ENCODE measurements at regions not wholly inside any gene's neighbourhood (a gene's known extent, or its start where the extent isn't known, plus 50 kb on each side); places are given as distances from the start of the nearest gene placed in this dataset.

DNA sequence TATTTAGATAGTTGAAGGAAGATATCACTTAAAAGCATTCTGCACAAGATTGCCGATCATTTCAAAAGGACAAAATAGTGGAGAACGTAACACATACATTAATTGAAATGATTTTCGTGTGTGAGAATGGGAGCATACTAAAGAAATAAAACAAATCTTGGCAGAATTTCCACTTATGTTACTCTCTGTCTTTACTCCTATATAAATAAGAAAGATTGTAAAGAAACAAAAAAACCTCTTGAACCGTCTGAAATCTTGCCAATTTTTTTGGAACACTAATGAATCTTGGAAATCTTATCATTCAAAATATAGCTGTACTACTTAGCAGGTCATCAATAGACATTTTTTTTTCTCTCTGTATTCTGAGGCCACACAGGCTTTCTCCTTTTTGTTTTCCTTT, 528.8 kb upstream of the NCAM2 start:
- RAD21 ChIA-PET (ENCODE audit: low non-redundant PET in 1 of 2, low total read pairs in 2 of 2, uncharacterized antibody in 2 of 2, unreplicated experiment in 2 of 2), result no interaction called here
- peaks cover 0 to 16% of the 10 kb centered on the region in 2 experiments; a peak in 2 of 4 replicates for H3K9me3 ChIP-seq (ENCODE audit: control insufficient read depth in 1 of 2, insufficient read depth in 1 of 2, low read depth in 1 of 2, low read length in 2 of 2)

More for the DNA sequence above, 528.8 kb upstream of the NCAM2 start:
- no peaks in the 10 kb centered on the region for H3K9me2 ChIP-seq (ENCODE audit: insufficient read depth)
- TF ChIP-seq, protein P1, sequence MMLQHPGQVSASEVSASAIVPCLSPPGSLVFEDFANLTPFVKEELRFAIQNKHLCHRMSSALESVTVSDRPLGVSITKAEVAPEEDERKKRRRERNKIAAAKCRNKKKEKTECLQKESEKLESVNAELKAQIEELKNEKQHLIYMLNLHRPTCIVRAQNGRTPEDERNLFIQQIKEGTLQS (IDR thresholded peaks at IDR 0.05), result no peak
- TF ChIP-seq, protein P2, sequence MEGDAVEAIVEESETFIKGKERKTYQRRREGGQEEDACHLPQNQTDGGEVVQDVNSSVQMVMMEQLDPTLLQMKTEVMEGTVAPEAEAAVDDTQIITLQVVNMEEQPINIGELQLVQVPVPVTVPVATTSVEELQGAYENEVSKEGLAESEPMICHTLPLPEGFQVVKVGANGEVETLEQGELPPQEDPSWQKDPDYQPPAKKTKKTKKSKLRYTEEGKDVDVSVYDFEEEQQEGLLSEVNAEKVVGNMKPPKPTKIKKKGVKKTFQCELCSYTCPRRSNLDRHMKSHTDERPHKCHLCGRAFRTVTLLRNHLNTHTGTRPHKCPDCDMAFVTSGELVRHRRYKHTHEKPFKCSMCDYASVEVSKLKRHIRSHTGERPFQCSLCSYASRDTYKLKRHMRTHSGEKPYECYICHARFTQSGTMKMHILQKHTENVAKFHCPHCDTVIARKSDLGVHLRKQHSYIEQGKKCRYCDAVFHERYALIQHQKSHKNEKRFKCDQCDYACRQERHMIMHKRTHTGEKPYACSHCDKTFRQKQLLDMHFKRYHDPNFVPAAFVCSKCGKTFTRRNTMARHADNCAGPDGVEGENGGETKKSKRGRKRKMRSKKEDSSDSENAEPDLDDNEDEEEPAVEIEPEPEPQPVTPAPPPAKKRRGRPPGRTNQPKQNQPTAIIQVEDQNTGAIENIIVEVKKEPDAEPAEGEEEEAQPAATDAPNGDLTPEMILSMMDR (IDR thresholded peaks at IDR 0.05 in 2 of 3, conservative IDR thresholded peaks at IDR 0.05 in 1 of 3; ENCODE audit: borderline replicate concordance in 1 of 3, insufficient read depth in 1 of 3, low read depth in 2 of 3, low read length in 2 of 3), result no peak
- TF ChIP-seq FOSL1 (IDR thresholded peaks at IDR 0.05; ENCODE audit: low read depth), result no peak
- TF ChIP-seq POLR2A (IDR thresholded peaks at IDR 0.05; ENCODE audit: borderline replicate concordance, extremely low read depth, insufficient read depth, insufficient read length), result no peak
- no peak for TF ChIP-seq ZNF274 (IDR thresholded peaks at IDR 0.05; ENCODE audit: low read depth, low read length)
- TF ChIP-seq, protein P3, sequence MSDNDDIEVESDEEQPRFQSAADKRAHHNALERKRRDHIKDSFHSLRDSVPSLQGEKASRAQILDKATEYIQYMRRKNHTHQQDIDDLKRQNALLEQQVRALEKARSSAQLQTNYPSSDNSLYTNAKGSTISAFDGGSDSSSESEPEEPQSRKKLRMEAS (IDR thresholded peaks at IDR 0.05), result no peak
- no peak for TF ChIP-seq EGR1 (IDR thresholded peaks at IDR 0.05; ENCODE audit: low read depth)
- TF ChIP-seq EZH2 (IDR thresholded peaks at IDR 0.05), result no peak
- no peak for TF ChIP-seq POLR2AphosphoS5 (IDR thresholded peaks at IDR 0.05; ENCODE audit: low read depth, low read length)
- no peak for TF ChIP-seq YY1 (IDR thresholded peaks at IDR 0.05; ENCODE audit: extremely low read depth, insufficient replicate concordance, low read depth, low read length)
- no peak for TF ChIP-seq RAD21 (IDR thresholded peaks at IDR 0.05; ENCODE audit: low read depth)
- TF ChIP-seq, protein P4, sequence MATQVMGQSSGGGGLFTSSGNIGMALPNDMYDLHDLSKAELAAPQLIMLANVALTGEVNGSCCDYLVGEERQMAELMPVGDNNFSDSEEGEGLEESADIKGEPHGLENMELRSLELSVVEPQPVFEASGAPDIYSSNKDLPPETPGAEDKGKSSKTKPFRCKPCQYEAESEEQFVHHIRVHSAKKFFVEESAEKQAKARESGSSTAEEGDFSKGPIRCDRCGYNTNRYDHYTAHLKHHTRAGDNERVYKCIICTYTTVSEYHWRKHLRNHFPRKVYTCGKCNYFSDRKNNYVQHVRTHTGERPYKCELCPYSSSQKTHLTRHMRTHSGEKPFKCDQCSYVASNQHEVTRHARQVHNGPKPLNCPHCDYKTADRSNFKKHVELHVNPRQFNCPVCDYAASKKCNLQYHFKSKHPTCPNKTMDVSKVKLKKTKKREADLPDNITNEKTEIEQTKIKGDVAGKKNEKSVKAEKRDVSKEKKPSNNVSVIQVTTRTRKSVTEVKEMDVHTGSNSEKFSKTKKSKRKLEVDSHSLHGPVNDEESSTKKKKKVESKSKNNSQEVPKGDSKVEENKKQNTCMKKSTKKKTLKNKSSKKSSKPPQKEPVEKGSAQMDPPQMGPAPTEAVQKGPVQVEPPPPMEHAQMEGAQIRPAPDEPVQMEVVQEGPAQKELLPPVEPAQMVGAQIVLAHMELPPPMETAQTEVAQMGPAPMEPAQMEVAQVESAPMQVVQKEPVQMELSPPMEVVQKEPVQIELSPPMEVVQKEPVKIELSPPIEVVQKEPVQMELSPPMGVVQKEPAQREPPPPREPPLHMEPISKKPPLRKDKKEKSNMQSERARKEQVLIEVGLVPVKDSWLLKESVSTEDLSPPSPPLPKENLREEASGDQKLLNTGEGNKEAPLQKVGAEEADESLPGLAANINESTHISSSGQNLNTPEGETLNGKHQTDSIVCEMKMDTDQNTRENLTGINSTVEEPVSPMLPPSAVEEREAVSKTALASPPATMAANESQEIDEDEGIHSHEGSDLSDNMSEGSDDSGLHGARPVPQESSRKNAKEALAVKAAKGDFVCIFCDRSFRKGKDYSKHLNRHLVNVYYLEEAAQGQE (IDR thresholded peaks at IDR 0.05; ENCODE audit: low read depth), result no peak
- no peak for TF ChIP-seq ELF1 (IDR thresholded peaks at IDR 0.05; ENCODE audit: borderline replicate concordance, low read depth)
- no peak for TF ChIP-seq ZFX (IDR thresholded peaks at IDR 0.05)
- TF ChIP-seq EZH2phosphoT487 (IDR thresholded peaks at IDR 0.05; ENCODE audit: borderline replicate concordance), result no peak
- TF ChIP-seq, protein P5, sequence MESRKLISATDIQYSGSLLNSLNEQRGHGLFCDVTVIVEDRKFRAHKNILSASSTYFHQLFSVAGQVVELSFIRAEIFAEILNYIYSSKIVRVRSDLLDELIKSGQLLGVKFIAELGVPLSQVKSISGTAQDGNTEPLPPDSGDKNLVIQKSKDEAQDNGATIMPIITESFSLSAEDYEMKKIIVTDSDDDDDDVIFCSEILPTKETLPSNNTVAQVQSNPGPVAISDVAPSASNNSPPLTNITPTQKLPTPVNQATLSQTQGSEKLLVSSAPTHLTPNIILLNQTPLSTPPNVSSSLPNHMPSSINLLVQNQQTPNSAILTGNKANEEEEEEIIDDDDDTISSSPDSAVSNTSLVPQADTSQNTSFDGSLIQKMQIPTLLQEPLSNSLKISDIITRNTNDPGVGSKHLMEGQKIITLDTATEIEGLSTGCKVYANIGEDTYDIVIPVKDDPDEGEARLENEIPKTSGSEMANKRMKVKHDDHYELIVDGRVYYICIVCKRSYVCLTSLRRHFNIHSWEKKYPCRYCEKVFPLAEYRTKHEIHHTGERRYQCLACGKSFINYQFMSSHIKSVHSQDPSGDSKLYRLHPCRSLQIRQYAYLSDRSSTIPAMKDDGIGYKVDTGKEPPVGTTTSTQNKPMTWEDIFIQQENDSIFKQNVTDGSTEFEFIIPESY (IDR thresholded peaks at IDR 0.05; ENCODE audit: extremely low read depth, insufficient replicate concordance, low read length), result no peak
- H3K4me1 ChIP-seq (ENCODE audit: control insufficient read depth in 1 of 2, insufficient read depth in 2 of 2, low read length in 2 of 2), result no peaks in the 10 kb centered on the region
- H3K27ac ChIP-seq (ENCODE audit: low read depth, low read length), result no peak overlapping the region
- DNase-seq (ENCODE audit: low read depth, low spot score), result no peak
- H3K36me3 ChIP-seq (ENCODE audit: control insufficient read depth in 1 of 2, insufficient read depth in 2 of 2, low read length in 2 of 2), result no peaks in the 10 kb centered on the region
- BruUV-seq (replicated peaks), result no TSS peak
- H4K20me1 ChIP-seq (ENCODE audit: insufficient read depth), result no peaks in the 10 kb centered on the region
- intact Hi-C loops (cut with micrococcal nuclease), result no loop called here
- H3K4me2 ChIP-seq (ENCODE audit: low read length), result no peak overlapping the region
- no peaks in the 10 kb centered on the region for H3K27me3 ChIP-seq (ENCODE audit: insufficient read depth, low read length)
- ChIA-PET POLR2A (no interaction called here), CTCF (no interaction called here)
- H3K79me2 ChIP-seq (ENCODE audit: insufficient read depth, low read length), result no peaks in the 10 kb centered on the region
- H3K4me3 ChIP-seq (replicated peaks in 1 of 2; ENCODE audit: low read depth in 1 of 2, low read length in 2 of 2), result no peak overlapping the region
- no peak overlapping the region for H2AFZ ChIP-seq (ENCODE audit: low read depth, low read length, poor library complexity, severe bottlenecking)
- ATAC-seq, result no peak
- no peak overlapping the region for H3K9ac ChIP-seq (ENCODE audit: low read length)

Measured in HCT116 (cell line).